Nephron progenitor cell (in vitro differentiated cells): ENCODE measurements at regions not wholly inside any gene's neighbourhood (a gene's known extent, or its start where the extent isn't known, plus 50 kb on each side); places are given as distances from the start of the nearest gene placed in this dataset.

Experiments used
- DNase-seq: peaks from one replicate; pipeline ENCODE4 v3.0.0; 2021
- H3K27ac Mint-ChIP-seq: 2 replicates; pipeline ENCODE4 v1.8.0; 2021; ENCODE audit warnings: mild to moderate bottlenecking, moderate library complexity, mixed read lengths
- H3K27me3 Mint-ChIP-seq: 2 replicates; pipeline ENCODE4 v1.8.0; 2021; ENCODE audit warnings: mild to moderate bottlenecking, low read depth, mixed read lengths; ENCODE audit not compliant: poor library complexity
- H3K36me3 Mint-ChIP-seq: 2 replicates; pipeline ENCODE4 v1.8.0; 2021; ENCODE audit warnings: low read depth, mixed read lengths
- H3K4me1 Mint-ChIP-seq: 2 replicates; pipeline ENCODE4 v1.8.0; 2021; ENCODE audit warnings: mixed read lengths
- H3K4me3 Mint-ChIP-seq: 2 replicates; pipeline ENCODE4 v1.8.0; 2021; ENCODE audit warnings: mild to moderate bottlenecking, moderate library complexity, mixed read lengths
- H3K9me3 Mint-ChIP-seq: 2 replicates; pipeline ENCODE4 v1.8.0; 2021; ENCODE audit warnings: mild to moderate bottlenecking, moderate library complexity, mixed read lengths
- CTCF ChIP-seq: fragments of 200-600 bp; sonication (generic); IDR thresholded peaks from 2 replicates; pipeline ENCODE4 v1.5.0; 2021; ENCODE audit warnings: antibody characterized with exemption

GRCh38 chr10:78768041-78768835, 300.5 kb upstream of the ZMIZ1 start:
- H3K27me3 Mint-ChIP-seq: peaks cover 22% of the 10 kb centered on the region
- TF ChIP-seq CTCF: no peak
- H3K9me3 Mint-ChIP-seq: no peaks in the 10 kb centered on the region
- DNase-seq: no peak
- H3K27ac Mint-ChIP-seq: no peak overlapping the region
- H3K4me1 Mint-ChIP-seq: peaks cover 64% of the 10 kb centered on the region
- H3K36me3 Mint-ChIP-seq: no peaks in the 10 kb centered on the region
- no peak overlapping the region for H3K4me3 Mint-ChIP-seq

- H3K36me3 Mint-ChIP-seq: no peaks in the 10 kb centered on the region
- no peak for TF ChIP-seq CTCF
- peaks cover 19% of the 10 kb centered on the region for H3K27me3 Mint-ChIP-seq
- no peak overlapping the region for H3K4me3 Mint-ChIP-seq
- DNase-seq: no peak
- H3K9me3 Mint-ChIP-seq: no peaks in the 10 kb centered on the region
- no peak overlapping the region for H3K27ac Mint-ChIP-seq
- peaks cover 58% of the 10 kb centered on the region for H3K4me1 Mint-ChIP-seq
Measured at GRCh38 chr10:78768876-78769275, 299.9 kb upstream of the ZMIZ1 start.

- Mint-ChIP-seq H3K27ac (peak overlapping the region; percentile 24), H3K36me3 (no peaks in the 10 kb centered on the region)
- TF ChIP-seq CTCF: no peak
Measured at GRCh38 chr10:78769526-78769925, 299.2 kb upstream of the ZMIZ1 start.

GRCh38 chr10:78770167-78771090, 298.3 kb upstream of the ZMIZ1 start:
- Mint-ChIP-seq H3K27ac (no peak overlapping the region), H3K4me3 (no peak overlapping the region), H3K27me3 (peaks cover 11% of the 10 kb centered on the region), H3K36me3 (no peaks in the 10 kb centered on the region), H3K9me3 (no peaks in the 10 kb centered on the region), H3K4me1 (peaks cover 53% of the 10 kb centered on the region)
- no peak for TF ChIP-seq CTCF
- DNase-seq: no peak

More at GRCh38 chr10:78769526-78769925, 299.2 kb upstream of the ZMIZ1 start:
- Mint-ChIP-seq H3K9me3 (no peaks in the 10 kb centered on the region), H3K4me3 (no peak overlapping the region), H3K4me1 (peaks cover 52% of the 10 kb centered on the region), H3K27me3 (peaks cover 16% of the 10 kb centered on the region)
- DNase-seq: no peak

GRCh38 chr10:78771260-78771659, 297.5 kb upstream of the ZMIZ1 start:
- Mint-ChIP-seq H3K27ac (no peak overlapping the region), H3K27me3 (peaks cover 7% of the 10 kb centered on the region), H3K4me1 (peaks cover 53% of the 10 kb centered on the region), H3K36me3 (no peaks in the 10 kb centered on the region), H3K4me3 (no peak overlapping the region), H3K9me3 (no peaks in the 10 kb centered on the region)
- no peak for TF ChIP-seq CTCF
- DNase-seq: no peak
